Inflammatory macrophage treated with lipopolysaccharide for 4 hours (primary cell): ENCODE measurements at regions not wholly inside any gene's neighbourhood (a gene's known extent, or its start where the extent isn't known, plus 50 kb on each side); places are given as distances from the start of the nearest gene placed in this dataset.

Experiments
- DNase-seq: peaks from one replicate; pipeline ENCODE4 v3.0.0-alpha.2; 2020

DNA sequence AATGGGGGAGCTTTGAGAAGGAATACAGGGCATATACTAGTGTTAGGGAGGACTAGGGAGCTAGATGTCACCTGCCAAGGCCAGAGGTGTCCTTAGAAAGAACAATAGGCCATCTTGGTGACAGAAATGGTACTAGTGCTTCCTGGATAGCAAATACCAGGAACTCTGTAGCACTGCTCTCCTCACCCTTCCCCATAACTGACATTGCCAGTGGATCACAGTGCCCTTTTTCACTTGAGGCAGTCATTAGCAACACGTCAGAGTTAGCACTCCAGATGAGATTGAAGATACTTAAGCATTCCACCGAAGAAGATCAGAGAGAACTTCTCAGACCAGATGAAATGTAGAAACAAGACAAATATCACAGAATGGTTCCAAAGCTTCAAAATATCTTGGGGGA lies 103.1 kb upstream of the PDZRN3 start:
- no peak for DNase-seq

DNA sequence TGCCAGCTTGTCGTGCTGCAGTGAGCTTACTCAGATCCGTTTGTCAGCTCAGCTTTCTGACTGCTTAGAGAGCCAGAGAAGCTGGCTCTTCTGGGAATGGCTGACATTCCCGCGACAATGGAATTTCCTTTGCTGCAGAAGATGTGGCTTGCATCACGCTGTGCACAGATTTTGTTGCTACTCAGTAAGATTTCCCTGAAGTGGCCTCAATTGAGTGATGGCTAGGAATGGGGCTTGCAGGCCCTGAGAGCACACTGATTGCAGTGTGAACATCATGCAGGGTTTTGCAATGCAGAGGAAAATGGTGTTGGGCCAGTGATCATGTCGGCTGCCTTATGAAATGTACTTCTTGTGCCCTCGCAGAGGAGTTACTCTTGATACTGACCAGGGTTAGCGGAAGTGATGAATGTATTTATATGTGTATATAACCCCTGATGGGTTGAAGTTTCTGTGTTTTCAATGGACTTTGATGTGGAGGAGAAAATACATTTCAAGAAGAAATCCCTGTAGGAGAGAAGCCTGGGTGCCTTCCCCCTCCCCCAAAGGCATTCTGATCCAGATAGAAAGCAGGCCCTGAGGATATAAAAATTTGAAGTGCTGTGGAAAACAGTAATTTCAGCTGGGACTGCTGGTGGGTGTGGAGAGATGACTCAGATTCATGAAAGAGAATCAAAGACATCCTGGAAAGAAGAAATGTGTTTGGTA lies 102.5 kb upstream of the PDZRN3 start:
- no peak for DNase-seq

DNA sequence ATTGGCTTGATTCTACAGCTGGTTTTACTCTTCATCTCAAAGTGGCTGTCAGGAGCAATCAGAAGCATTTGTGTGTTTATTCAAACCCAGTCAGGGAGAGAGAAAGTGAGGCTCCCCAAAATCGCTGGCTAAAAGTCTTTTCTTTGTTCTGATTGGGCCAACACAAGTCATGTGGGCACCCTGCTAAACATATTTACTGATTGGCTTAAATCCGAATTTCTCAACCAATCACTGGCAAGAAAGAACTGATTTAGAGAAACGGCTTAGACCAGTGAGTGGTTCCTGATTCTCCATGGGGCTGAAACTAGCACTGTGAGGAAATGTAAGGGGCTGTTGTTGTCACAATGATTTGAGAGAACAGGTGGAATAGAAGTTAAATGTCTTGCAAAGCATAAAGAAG lies 98.9 kb upstream of the PDZRN3 start:
- DNase-seq = no peak

DNA sequence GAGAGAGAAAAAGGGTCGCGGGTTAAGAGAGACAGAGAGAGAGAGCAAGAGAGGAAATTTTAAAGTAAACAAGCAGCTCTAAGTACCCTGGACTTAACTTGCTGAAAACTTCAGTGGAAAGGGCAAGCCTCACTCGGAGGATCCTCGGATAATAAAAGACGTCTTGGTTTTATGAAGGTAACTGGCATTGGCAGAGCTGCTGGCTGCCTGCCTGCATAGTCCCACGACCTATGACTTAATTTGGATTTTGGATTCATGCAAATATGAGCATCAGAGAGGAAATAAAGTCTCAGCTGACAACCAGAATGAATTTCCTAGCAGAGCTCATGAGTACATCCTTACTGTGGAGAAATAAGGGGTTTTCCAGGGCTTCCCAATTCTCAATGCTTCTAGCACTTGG lies 95.1 kb upstream of the PDZRN3 start:
- peak; percentile 11 for DNase-seq

DNA sequence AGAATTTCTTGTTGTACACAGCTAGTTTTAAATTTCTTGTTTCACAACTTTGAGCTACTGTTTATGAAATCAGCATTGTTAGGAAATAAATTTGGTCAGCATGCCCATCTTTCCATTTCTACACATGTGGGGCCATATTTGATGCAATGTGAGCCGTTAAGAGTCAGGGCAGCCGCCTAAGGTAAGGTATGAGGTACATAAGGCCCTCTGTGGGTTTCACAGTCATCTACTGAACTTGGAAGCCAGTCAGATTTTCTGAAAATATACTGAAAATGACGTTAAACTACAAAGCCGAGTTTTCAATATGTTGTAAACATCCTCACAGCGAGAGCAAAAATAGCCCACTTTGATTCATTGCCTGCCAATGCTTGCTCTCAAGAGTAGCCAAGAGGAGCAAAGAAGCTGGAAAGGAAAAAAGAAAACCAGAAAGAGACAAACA lies 94.7 kb upstream of the PDZRN3 start:
- no peak for DNase-seq

DNA sequence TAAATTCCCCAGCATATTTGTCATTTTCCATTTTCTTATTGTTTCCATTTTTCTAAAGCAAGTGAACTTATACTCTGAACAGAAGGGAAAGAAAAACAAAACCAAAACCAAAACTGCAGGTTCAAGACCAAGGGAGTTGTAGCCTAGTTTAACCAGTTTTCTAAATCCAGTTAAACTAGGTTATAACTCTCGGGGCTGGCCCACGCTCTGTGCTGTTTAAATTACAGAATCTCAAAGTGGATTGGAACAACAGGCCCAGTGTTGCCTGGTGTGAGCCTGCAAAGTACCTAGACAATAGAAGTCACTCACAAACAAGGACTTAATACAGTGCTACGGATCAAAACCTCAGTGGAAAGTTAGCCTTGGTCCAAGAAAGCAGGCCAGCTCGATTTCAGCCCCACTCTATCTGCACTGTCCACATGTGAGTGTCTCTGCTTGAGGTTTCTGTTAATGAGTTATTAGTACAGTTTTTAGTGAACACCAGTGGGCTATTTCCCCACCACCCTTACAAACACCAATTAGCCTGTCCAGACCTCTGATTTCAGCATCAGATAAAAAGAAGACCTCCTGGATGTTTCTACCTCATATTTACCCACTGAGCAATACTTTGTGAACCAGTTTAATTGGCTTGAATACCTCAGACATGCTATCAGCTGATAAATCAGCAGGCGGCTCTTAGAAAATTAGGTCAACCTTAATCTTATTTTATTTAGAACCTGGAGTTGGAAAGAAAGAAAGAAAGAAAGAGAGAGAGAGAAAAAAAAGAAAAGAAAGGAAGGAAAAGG lies 93.8 kb upstream of the PDZRN3 start:
- DNase-seq = no peak

DNA sequence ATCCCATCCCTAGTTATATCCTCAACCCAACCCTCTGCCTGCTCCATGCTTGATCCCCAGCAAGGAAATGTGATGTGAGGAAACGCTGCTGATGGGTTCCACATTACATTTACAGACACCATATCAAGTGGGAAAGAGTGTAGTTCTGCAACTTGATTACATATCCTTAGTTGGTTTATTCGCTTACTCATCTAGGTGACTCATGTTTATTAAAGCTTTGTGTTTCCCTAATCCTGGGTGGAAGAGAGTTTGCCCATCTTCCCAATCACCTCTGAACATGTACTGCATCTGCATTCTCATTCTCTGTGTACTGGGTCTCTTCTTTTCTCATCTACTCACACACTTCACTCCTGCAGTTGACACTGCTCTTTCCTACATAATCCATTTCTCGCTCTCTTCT lies 91.7 kb upstream of the PDZRN3 start:
- DNase-seq = no peak

DNA sequence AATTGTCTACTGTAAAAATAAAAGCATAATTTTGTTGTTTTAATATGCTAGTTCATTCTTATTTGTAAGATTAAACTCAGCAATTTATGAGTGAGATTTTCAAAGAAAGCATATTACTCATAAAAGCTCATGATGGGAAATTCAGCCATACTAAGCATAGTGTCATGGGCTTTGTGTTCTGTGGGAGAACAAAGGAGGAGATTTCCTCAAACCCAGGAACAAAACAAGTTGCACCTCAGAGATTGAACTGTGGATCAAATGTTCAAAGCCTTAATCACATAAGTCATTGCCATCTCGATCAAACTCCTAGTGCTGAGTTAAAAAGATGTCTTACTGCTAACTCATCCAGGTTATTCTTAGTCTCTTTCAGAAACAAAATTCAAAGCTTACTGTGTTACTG lies 85.6 kb upstream of the PDZRN3 start:
- DNase-seq = no peak

DNA sequence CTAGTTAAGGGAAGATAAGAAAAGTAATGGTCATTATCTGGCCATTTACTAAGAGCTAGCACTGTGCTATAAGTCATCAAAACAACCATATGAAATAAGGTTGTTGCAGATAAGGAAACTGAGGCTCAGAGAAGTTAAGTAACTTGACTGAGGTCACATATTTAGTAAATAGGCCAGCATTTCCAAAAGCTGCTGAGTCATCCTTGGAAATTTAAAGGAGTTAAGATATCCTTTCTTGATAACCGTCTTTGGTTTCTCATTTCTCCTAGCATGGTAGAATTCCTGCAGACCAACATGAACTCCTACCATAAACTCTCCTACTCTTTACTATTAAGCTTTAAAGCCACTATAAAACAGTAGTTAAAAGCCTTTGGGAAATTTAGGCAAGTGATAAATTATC lies 85.0 kb upstream of the PDZRN3 start:
- DNase-seq = no peak

DNA sequence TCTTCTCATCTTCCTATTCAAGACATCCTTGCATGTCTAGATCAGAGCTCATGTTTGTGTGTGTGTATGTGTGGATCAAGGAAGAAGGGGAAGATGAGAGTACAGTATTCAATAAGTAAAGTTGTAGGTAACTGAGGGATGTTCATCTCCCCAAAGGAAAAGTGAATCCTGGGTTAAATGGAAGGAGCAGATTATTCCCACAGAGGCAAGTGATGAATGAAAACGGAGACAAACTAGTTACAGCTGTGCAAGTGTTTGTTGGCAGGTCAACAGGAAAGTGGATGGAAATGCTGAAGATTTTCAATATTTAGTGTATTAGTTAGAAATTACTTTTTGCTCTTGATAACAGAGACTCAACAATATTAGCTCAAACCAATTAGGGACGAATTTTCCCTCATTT lies 84.2 kb upstream of the PDZRN3 start:
- no peak for DNase-seq

DNA sequence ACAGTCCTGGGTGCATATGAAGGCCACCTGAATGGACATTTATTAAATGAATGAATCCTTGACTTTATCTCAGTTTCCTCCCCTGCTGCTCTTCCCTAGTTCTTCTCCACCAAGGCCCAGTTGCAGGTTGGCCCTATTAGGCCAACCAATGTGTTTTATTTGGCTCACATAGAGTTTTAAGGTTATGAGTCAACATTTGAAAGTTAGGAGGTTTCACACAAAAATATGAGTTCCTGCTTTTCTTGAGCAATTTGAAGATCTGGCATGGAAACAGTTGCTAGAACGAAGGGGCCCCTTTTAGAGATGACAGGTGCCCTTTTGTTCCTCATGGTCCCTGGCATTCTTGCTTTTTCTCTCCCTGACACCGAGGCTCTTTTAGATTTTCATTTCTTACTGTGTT lies 83.0 kb upstream of the PDZRN3 start:
- DNase-seq = no peak

DNA sequence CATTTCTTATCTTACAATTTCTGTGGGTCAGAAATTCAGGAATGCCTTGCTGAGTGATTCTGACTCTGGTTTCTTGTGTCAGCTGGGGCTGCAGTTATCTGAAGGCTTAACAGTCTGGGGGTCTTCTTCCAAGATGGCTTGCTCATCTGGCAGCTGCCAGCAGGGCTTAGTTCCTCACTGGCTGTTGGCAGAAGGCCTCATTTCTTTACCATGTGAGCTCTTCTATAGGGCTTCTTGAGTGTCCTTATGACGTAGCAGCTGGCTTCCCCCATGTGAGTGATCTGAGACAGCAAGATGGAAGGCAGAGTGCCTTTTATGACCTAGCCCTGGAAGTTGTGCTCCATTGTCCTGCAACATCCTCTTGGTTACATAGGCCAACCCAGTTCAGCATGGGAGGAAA lies 82.0 kb upstream of the PDZRN3 start:
- DNase-seq = no peak

DNA sequence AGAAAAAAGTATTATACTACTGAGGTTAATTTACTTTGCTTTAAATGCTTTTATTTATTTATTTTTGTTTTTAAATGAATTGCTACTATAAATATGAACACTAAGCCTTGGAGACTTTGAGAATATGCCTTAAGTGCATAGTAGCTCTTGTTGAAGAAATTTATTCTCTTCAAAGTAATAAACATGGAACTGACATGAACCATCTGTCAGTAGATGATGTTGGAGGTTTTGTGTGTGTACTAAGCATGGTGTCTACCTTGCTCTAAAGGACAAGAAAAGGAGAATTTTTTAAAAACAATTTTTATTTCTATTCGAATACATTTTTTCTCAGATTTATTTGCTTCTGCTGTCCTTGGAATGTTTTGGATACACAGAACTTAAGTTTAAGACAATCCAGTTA lies 81.1 kb upstream of the PDZRN3 start:
- DNase-seq = no peak

DNA sequence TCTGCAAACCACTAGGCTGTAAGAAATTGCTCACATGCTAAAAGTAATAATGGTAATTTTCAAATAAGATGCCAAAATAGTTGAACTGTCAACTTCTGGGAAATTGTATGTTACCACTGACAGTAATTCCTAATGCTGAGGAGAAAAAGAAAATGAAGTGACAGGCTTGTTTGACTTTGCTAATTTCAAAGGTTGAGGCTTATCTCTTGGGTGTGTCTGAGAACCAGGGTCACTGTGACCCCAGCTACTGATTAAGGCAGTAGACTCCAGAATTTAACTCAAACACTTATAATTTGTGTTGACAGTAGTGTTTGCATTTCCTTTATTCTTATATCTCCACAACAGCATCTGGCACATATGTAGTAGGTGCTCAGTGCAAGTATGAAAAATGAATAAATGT lies 74.6 kb upstream of the PDZRN3 start:
- DNase-seq = no peak

DNA sequence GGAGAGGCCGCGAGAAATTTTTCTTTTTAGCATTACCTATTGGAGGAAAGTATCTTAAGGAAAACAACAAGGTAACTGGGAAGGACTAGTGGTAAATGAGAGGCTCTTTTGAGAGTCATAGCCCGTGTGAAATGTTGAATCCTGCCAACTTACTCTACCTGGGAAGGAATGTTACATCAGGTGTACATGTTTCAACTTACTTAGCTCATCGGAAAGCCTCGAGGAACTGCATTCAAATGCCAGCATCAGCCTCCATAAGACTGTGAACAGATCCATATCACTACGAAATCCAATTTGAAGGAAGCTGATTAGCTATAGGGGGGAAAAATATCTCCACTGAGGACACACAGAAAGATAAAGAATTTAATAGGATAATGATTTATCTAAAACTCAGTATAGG lies 72.3 kb upstream of the PDZRN3 start:
- DNase-seq = no peak

DNA sequence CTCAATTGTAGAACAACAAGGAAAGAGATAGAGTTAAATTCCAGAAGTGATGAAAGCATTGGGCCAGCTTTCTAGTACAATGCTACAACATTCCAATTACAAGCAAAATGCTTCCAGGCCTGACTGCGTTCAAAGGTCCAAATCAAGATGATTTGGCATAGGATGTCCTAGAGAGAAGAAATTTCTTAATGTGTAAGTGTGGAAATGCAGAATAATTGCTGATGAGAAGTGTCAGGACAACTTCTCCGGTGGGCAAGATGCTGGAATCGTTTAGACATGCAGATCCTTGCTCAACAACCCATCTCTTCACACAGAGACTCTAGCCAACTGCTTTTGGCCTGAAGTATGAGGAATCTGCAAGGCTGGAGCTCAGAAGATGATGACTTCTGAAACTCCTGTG lies 71.1 kb upstream of the PDZRN3 start:
- DNase-seq = no peak

DNA sequence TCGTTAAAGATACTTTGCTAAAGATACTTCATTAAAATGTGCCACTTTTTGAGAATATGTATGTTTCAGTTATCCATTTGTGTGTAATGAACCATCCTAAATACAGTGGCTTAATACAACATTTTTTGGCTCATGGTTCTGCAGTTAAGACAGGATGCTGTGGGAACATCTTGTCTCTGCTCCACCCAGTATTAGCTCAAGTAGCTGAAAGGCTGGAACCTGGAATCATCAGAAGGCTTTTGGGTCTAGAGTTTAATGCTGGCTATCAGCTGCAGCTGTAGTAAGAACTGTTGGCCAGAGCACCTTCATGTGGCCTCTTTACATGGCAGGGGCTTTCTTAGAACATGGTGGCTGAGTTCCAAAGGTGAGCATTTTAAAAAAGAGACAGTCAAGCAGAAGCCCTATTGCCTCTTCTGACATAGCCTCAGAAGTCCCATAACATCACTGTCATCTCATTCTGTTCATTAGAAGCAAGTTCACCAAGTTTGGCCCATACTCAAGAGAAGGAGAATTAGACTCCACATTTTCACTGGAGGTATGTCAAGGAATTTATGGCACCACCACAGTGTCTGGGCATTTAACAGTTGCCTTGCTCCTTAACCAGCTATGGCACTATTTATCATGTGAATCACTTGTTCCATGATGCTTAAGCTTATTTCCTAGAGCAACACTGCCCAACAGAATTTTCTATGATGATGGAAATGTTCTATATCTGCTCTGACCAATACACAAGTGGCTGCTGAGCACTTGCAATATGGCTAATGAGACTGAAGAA lies 70.4 kb upstream of the PDZRN3 start:
- DNase-seq = no peak

DNA sequence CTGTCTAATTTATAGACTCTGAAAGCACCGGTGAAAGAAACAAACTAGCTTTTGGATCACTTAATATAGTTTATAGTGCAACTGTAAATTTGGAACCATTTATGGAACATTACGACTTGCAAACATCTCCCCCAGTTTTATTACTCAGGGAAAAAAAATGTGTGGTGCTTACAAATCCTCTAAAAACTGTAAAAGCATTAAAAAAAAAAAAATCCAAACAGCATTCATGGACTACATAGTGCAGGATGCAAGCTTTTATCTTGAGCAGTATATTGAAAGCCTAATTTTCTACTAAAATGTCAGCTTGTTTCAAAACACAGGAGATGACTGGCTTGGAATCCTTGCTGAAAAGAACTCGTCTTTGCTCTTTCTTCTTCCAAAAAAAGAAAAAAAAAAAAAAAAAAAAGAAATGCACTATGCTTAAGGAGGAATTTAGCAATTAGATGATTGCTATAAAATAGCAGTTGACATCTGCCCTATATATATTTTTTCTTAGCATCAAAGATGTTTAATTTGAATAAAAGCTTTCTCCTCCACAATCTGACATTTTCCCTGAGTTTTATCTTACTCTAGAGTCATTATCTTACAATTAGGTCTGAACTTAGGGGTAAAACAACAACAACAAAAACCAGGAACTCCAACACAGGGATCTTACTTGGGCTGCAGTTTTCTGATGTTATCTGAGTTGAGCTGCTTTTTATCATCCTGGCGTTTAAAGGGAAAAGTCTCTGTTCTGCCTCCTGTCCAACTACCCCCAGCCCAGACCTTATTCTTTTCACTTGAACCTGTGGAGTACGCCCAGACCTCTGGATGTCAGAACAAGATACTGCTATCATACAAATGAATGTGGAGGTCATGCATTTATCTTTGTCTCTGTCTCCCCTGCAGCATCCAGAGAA lies 62.6 kb upstream of the PDZRN3 start:
- no peak for DNase-seq

DNA sequence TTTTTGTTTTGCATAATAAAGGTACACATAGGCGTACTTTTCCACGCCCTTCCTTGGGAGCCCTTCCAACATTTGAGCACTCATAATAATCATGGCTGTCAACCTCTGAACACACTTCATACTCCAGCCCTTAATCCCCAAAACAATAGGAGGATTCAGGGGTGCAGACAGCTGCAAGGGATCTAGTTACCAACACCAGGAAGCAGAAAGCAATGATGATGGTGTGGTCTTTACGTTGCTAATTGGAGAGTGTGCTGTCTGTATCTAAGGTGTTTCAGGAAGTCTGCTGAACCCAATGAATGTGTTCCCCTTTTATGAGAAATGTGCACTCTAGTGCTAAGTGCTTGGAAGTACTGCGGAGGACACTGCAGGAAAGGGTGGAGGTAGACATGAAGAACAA lies 60.3 kb upstream of the PDZRN3 start:
- DNase-seq = no peak

DNA sequence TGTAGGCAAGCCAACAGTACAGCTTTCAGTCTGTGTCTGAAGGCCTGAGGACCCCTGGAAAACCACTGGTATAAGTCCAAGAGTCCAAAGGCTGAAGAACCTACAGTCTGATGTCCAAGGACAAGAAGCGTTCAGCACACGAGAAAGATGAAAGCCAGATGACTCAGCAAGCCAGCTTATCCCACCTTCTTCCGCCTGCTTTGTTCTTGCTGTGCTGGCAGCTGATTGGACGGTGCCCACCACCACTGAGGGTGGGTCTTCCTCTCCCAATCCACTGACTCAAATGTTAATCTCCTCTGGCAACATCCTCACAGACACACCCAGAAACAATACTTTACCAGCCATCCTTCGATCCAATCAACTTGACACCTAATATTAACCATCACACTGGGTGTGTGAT lies 59.0 kb upstream of the PDZRN3 start:
- no peak for DNase-seq

DNA sequence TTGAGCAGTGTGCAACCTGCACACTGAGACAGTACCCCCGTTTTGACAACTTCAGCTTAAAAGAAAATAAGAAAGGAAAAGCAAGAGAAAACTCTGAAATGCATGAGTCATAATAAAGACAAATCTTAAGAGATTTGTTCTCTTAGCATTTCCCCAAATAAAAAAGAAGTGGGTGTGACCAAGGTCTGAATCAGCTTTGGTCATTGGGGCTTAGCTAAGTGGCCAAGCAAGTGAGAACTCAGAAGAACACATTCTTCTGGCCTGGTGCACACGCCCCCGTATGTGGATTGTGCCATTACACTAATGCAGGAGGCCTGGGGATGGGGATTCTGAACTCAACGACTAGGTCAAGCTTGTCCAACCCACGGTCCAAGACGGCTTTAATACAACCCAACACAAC lies 56.9 kb upstream of the PDZRN3 start:
- DNase-seq = no peak

DNA sequence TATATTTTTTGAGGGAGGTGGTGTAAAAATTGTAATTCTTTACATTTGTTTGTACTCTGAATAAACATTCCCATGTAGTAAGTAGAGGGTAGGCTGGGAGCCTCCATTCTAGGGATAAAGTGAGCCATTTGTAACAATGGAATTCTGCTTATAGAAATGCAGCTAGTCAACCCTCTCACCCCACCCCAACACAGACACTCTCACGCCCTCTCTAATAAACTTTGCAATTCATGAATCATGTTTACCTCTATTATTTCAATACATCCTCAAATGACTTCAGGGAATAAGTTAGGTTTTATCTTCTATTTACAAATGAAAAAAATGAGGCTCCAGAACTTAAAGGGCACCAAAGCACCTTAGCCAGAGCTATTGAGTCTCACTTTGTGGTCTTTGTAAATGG lies 56.5 kb upstream of the PDZRN3 start:
- no peak for DNase-seq
